ENCODE measurements at regions not wholly inside any gene's neighbourhood (a gene's known extent, or its start where the extent isn't known, plus 50 kb on each side); places are given as distances from the start of the nearest gene placed in this dataset.

DNA sequence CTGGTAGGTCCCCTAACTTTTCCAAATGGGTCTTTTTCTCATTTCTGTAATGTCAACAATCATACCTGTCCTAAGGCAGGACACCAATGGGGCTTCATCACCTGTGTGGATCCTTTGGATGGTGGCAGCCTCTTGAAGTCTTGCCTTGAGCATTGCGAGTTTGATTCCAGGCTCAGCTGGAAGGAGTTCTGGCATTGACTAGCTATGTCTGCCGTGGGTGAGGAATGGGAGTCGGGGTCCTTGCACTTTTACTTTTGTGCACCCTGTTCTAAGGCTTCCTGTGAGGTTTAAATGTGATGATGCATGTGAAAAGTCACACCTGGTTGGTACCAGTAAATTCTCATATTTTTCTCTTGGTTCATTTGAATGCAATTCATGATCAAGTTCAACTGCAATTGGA is 55.9 kb upstream of the CTBP2 start:
- H3K4me3 ChIP-seq (ENCODE audit: low read depth, low read length) = no peak overlapping the region
- no peak for TF ChIP-seq CTCF (IDR thresholded peaks at IDR 0.05; ENCODE audit: low read depth, low read length)

- no peak for TF ChIP-seq CTCF (IDR thresholded peaks at IDR 0.05; ENCODE audit: low read depth, low read length)
- H3K4me3 ChIP-seq (ENCODE audit: low read depth, low read length) = no peak overlapping the region
Observed at GRCh38 chr10:125214283-125214570, 53.9 kb upstream of the CTBP2 start.

GRCh38 chr10:125213541-125214282 is 53.3 kb upstream of the CTBP2 start:
- no peak for TF ChIP-seq CTCF (IDR thresholded peaks at IDR 0.05; ENCODE audit: low read depth, low read length)

DNA sequence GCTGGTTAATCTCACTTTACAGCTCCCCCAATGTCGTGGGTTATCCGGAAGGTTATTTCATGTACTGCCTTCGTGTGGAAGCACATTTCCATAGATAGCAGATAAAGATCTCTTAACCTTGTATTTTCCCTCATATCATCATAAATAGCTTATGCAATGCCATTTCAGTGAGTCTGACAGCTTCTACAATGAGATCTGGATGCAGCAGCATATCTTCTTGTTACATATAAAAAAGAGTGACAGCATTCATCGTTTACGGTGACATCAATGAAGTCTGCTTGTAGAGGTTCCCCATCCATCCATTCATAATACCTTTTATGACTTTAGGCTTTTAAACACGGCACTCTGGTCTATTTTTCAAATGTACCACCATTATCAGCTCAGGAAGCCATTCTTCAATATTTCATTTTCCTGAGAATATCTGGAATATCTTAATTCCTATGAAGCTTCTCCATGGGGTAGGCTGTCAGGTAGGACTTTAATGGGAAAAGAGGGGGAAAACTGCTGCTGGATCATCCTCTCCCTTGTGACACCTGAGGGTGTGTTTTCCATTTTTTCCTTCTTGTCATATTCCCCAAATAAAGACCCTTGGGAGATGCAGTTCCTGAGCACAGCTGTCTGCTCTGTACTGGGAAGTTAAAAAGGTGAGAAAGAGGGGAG is 51.9 kb upstream of the CTBP2 start:
- no peak overlapping the region for H3K4me3 ChIP-seq (ENCODE audit: low read depth, low read length)
- TF ChIP-seq CTCF (IDR thresholded peaks at IDR 0.05; ENCODE audit: low read depth, low read length) = no peak

More at GRCh38 chr10:125213541-125214282, 53.3 kb upstream of the CTBP2 start:
- no peak overlapping the region for H3K4me3 ChIP-seq (ENCODE audit: low read depth, low read length)

All from WI38 (cell line).